Activated T-cell treated with anti-CD3 and anti-CD28 coated beads for 24 hours (primary cell): ENCODE measurements at regions not wholly inside any gene's neighbourhood (a gene's known extent, or its start where the extent isn't known, plus 50 kb on each side); places are given as distances from the start of the nearest gene placed in this dataset.

ENCODE experiments used
- DNase-seq: peaks from one replicate; pipeline ENCODE4 v3.0.0-alpha.2; 2020; ENCODE audit warnings: low read depth

DNA sequence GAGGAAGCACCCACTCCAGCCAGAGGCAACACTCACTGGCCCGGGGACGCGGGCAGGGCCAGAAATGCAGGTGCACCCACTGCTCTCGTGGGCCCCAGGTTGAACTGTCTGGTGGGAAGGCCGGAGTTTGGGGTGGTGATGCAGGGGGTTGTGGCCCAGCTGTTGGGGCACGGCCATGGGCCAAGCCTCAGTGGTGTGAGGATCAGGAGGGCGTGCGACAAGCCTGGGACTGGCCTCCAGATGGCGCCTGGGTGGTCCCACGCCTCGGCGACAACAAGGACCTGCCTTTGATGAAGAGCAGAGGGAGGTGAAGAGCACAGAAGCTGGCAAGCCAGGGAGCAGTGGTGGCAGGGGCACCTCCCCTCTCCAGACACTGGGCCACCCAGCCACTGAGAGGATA lies 240.8 kb downstream of the BRD1 start:
- no peak for DNase-seq

DNA sequence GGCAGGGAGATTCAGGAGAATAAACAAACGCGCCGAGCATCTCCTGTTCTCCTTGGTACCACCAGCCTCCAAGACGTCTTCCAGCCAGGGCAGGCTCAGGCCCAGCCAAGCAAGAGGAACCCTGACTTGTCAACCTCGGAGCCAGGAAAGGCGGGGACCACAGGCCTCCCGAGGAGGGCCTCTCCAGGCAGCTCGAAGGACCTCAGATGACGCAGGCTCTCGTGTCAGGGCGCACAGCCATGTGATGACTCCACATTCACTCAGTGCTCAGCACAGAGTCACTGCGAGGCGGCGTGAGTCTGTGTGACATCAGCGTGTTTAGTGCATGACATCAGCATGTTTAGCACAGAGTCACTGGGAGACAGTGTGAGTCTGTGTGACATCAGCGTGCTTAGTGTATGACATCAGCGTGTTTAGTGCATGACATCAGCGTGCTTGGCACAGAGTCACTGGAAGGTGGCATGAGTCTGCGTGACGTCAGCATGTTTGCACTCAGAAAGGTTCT lies 241.4 kb downstream of the BRD1 start:
- no peak for DNase-seq

DNA sequence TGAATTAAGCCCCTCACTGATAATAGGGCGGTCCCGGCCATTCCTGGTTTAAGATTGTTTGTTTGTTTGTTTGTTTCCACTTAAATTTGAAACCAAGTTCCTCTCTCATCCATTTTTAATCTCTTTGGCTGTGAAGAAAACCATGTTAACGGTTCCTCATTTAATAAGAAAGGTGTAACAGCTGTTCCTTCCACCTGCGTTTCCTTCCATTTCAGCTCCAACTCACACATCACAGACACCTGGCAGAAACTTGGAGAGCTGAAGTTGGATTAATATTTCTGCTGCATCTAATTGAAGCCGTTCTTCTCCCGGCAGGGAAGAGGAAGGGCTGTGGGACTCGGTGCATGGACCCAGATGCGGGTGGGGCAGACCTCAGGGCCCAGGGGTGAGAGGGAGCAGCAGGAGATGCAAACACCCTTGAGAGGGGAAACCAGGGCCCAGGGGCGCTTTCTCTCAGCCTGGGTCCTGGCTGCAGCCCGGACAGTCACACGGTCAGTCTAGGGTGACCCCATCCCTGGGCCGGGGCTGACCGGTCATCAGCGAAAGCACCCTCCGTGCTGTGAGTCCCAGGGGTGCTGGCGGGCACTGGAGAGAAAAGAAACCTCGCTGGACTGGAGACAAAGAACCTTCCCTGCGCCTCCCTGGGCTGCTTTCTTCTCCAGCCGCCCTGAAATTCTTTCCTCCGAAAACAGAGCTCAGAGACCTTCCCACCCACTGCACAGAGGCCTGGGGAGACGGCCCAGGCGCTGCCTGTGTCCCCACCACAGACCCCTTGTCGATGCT lies 242.0 kb downstream of the BRD1 start:
- no peak for DNase-seq

DNA sequence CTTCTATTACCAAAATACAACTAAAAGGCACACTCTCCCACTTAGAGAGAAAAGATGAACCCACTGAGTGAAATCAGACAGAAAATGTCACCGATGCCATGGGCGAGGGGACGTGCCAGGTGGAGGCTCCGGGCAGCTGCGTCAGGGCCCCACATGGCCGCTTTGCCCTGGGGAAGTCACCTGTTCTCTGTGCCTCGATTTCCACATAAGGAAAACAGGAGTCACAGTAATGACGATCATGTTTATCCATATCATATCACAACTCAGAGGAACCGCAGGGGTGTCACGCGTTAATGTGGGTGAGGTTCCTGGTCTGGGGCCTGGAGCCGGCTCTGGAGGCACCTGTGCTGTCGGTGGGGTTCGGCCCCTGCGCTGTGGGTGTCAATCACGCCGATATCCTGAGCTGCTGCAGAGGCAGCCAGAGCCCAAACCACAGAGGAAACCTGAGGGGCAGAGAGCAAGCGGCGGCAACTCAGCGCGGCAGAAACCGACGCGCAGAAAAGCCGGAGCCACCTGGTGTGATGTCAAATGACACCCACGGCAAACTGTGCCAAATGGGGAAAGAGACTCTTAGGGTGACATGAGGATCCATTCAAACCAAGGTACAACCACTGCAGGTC lies 243.7 kb downstream of the BRD1 start:
- no peak for DNase-seq

DNA sequence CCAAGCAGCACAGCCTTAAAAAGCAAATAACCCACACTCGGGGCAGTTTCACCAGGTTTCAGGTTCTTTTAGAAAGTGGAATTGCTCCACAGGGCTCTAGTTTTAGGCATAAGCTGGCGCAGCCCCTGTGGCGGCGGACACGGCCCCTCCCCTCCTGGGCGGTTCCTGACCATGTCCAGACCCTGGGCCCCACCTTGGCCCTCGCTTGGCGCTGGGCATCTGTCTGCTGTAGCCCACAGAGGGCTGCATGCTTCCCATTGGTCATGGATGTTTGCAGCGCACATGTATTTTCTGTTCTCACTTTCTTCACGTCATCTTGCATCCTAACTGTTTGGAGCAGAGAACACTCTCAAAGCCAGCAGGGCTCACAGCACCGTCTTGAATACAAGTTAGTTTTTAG lies 244.3 kb downstream of the BRD1 start:
- no peak for DNase-seq

DNA sequence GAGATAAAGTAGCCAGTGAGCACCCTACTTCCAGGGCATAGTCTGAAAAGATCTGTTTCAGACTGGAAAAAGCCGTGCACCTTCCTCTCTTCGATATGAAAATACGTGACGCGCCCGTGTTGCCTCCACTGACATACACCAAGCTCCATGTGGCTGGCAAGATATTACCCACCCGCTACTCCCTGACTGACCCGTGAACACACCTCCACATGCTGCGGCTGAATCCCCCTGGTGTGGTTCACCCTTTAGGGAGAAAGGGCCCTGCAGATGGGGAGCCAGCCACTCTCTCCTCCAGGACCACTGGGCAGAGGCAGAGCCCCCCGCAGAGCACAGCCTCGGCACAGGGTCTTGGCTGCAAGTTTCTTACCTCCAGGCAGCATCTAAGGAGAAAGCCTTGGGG lies 245.0 kb downstream of the BRD1 start:
- DNase-seq: no peak

DNA sequence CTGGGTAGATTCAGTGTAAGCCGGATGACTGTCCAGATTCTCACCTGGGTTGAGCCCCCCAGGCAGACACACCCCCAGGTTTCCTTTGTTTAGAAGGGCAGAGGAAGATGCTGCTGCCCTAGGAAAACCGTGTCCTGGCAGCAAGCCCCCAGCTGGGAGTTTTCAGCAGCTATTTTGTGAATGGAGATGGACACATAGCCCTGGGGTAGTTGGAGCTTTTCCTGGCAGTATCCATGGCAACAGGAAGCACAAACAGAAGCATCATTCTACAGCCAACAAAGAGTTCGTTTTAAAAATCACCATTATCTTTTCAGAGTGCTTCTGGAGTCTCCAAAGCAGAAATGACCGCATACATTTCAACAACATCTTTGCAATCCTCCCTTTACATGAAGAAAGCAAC lies 245.5 kb downstream of the BRD1 start:
- no peak for DNase-seq

DNA sequence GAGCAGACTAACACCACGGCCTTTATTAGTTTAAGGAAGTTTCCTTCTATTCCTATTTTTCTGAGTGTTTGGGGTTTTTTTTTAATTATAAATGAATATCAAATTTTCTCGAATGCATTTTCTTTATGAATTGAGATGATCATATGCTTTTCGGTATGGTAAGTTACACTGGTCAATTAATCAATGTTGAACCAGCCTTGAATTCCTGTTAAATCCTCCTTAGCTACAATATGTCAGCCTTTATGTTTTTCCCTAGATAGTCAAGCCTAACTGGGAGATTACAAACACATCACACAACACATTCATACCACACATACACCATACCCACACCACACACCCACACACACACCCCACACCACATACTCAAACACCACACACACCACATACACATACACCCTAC lies 247.6 kb downstream of the BRD1 start:
- no peak for DNase-seq

DNA sequence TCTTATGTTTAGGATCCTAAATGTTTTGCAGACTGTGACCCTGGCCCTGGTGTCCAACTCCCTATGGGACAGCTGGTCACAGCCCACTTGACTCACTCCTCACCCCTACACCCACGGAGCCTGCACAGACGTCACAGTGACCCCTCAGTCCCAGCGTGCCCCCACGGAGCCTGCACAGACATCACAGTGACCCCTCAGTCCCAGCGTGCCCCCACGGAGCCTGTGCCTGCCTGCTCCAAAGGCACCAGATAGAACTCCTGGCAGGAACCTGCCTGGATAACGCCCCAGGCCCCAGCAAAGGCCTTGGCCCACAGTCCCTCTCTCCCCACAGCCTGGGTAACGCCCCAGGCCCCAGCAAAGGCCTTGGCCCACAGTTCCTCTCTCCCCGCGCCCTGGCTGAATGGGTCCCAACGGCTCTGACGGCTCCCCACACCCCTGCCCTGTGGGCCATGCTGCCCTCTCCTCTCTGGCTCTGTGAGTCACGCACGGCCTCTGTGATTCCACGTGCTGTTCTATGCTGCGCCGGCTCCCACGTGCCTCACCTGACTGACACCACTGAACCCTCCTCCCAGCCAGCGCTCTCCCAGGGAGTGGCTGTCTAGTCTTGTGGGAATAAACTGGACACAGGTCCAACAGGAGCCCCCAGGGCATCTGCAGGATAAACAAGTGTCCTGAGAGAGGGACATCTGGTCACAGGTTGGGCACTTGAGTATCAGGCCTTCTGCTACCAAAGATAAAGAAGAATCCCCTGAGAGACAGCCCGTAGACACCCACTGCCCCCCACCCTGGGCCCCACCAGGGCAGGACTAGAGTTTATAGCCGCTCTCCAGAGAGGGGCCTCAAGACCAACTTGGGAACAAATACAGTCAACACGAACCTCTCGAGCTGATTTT lies 250.3 kb downstream of the BRD1 start:
- no peak for DNase-seq

DNA sequence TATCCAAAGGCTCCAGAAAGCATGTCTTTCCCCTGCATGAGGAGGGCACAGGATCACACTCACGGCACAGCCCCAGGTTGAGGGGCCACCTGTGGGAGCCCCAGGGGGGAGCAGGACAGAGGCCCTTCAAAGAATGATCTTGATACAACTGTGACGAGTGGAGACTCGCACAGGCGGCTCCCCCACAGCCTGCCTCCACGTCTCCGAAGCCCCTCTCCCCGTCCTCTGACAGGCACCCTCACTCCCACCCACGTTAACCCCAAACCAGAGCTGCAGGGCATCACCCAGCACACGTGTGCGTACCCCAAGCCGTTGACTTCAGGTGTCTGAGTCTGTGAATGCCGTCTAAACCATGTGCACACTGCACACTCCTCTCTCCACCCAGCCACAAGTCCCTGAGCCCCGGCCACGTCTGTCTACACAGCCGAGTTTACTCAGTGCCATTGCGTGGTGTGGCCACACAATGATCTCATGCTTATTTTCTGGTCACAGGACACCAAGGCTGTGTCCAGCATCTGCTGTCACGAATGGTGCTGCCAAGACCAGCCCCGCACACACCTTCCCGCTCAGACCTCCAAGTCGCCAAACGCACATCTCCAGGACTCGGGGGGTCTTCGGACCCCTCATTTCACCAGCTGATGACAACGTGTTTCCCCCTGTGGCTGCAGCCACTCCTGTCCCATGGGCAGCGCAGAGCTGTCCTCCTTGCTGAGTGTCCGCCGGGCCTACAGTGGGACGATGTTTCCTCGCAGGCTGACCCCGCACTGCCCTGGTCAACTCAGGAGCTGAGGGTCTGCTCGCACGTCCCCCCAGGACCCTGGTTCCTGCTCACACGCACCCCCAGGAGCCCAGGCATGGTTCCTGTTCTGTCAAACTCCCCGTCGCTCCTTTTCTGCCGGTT lies 251.2 kb downstream of the BRD1 start:
- DNase-seq: no peak

DNA sequence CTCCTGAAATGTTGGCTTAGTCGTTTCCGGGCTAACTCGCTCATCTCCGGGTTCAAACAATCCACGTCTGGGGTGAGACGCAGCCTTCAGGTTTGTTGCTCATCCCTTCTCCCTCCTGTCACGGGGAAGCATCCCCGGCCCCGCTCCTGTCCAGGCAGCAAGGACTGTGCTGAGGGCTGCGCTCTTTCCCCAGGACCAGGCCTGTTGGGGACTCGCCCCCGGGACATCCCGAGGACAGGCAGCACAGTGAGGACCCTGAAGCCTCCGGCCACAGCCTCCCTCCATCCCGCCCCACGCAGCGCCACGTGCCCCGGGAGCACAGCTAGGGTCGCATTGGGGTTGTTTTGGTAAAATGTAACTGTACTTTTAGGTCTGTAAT lies 252.0 kb downstream of the BRD1 start:
- no peak for DNase-seq

DNA sequence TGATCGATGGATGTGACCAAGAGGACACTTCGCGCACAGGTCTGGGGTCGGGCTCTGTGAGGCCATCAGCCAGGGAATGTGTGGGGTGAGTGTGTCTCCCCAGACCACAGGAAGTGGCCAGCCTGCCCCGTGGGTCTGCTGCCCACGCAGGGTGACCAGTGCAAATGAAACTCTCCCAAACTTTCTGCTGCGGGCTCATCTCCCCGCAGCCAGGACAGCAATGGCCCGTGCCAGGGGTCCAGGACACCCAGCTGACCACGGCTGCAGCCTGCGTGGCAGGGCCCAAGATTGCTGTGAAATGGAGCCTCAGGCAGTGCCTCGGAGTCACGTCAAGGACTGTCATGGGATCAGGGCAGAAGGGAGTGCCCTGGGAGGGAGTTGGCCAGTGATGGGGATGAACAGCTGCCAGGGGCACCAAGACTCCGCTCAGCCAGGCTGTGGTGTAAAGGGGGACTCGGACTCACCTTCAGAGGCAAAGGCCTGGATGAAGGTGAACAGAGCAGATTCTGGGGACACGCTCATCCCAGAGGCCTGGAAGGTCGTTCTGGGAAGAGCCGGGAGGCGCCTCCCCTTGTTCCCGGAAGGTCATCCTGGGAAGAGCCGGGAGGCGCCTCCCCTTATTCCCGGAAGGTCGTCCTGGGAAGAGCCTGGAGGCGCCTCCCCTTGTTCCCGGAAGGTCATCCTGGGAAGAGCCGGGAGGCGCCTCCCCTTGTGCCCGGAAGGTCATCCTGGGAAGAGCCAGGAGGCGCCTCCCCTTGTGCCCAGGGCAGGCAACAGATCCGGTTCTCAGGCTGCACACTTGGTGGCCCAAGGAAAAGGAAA lies 252.6 kb downstream of the BRD1 start:
- DNase-seq: no peak

DNA sequence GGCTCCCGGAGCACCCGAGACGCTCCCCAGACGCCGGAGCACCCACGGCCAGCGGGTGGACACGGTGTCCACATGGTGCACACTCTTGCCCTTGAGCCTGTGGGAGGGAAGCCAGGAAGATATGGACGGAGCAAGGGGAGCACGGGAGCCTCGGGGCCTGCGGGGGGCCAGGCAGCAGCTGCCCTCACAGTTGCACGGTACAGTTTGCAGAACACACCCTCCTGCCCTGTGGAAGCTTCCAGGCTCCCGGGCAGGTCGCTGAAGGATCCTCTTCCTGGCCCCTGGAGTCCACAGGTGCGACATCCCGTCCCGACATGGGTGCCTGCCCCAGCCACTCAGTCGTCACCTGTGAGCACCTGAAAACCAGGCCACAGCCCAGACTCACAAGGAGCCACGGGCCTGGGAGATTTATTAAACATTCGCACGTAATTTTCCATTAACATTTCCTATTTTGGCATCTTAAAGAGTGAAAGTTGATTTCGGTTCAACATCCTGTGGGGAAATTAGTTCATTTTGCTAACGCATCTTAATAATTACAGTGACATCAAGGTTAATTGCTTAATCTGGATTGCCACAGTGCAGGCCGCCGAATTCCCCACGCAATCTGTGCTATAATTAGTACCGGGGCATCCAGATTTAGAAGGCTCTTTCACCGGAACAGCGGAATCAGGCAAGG lies 253.3 kb downstream of the BRD1 start:
- no peak for DNase-seq

DNA sequence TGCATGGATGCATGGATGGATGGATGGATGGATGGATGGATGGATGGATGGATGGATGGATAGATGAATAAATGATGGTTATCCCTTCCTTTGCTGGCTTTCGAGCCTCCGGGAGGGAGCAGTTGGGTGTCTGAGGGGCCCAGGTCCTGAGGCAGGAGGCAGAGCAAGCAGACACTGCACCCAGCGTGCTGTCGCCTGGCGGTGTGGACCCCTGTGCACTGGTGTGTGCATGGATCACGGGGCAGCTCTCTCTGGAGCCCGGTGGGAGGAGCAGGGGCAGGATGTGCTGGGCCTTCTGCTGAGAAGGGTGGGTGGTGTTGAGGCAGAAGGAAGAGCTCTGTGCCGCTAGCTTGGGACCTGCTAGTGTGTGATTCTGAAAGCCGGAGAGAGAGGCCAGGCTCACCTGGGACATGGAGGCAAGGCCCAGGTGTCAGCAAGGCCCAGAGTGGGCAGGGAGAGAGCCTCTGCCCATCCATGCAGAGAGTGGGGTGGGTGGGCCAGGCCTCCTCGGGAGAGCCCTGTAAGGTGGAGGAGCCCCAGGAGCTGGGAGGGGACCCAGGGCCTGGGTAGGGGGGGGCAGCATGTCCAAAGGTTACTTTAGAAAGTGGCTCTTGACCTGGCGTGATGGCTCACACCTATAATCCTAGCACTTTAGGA lies 254.4 kb downstream of the BRD1 start:
- DNase-seq: no peak

DNA sequence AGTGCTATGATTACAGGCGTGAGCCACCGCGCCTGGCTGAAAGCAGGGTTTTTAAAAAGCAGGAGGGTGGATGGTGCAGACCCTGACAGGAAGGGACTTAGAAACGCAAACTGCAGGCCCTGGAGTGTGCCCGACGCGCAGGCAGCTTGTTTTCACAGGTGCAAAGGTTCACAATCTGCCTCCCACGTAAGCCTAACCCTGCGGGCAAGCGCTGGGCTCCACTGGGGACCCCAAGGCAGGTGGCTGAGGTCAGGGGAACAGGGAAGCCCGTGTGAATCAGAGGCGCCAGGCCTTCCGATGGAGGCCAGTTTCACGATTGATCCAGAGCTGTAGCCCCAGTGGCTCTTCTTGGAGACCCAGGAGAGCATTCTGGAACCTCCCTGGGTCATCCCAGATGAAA lies 256.3 kb downstream of the BRD1 start:
- no peak for DNase-seq

DNA sequence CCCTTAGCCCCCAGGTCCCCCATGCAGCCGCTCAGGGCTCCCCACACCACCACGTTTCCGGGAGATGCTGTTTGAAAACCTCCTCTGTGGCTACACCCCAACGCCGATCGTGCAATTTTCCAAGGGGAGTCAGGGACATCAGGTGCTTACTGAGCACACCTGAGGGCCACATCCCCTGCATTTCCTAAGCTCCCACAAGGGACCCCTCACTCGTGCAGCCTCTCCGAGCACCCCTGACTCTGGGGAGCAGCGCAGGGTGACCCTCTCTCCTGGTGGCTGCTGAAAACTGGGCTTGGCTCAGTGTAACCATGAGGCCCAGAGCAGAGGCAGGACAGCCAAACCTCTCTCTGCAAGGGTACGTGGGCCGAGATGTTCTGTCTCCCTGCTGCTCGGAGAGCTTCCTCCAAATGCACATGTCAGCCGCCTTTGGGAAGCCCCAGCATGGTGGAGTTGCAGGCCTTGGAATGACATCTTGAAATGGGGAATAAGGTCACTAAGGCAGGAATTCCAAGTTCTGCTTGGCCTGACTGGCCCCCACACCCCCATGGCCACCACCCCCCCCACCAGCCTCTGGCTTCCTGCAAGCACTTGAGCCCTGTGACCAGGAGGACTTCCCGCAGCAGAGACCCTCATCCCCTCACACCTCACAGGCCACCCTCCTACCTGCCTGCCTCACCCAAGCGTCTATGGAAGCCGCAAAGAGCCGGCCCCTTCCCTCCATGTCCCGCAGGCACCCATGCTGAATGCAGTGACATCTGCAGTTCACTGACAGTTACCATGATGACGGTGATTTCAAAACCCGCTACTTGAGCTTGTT lies 257.4 kb downstream of the BRD1 start:
- DNase-seq: no peak

DNA sequence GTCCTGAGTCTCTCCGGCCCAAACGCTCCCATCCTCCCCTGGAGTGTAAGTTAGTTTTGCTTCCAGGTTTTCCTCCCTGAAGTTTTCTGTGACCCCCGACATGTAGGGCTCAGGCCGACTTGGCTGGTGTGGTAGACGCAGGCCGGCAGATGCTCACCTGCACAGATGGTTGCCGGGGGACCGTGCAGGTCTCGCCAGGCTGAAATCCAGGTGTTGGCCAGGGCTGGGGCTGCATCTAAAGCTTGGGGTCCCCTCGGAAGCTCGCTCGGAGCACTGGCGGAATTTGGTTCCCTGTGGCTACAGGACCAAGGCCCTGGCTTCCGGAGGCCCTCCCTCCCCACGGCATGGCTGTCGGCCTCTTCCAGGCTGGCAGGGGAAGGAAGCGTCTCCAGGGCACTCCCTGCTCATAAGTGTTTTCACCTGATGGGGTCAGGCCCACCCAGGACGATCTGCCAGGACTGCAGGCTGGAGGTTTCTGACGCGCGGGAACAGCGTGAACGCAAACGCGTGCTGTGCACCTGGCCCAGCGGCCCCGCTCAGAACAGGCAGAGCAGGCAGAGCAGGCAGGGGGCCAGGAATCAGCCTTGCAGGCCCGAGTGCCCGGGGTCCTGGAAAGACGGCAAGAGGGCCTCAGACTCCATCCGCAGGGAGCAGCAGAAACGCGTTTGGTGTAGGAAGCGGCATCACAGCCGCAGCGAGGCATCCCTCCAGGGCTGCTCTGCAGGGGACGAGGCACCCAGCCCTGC lies 258.2 kb downstream of the BRD1 start:
- no peak for DNase-seq

DNA sequence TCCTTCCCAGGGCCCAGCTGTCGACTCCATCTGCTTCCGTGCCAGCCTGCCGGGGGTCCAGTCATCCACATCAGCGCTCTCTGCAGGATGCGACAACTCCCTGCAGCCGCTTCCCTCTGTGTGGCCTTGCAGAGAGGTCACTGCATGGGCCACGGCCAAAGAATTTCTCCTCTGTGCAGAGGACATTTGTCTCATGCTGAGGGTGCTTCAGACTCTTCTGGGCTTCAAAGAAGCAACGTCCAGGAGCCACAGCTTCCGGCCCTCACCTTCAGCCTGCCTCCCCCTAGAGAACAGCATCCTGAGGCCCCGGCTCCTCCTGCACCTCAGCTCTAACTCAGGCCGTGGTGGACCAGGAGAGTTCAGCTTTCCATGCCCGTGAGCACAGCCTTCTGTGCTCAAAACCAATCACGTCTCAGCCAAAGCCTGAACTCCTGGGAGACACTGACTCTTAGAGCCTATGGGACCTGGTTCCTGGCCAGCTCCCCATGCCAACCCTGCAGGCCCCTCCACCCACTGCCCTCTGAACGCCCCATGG lies 258.9 kb downstream of the BRD1 start:
- DNase-seq: no peak
